Hepatocyte (in vitro differentiated cells): ENCODE measurements at regions not wholly inside any gene's neighbourhood (a gene's known extent, or its start where the extent isn't known, plus 50 kb on each side); places are given as distances from the start of the nearest gene placed in this dataset.

Source experiments
- DNase-seq: peaks from one replicate; pipeline ENCODE4 v3.0.0-alpha.2; 2016; ENCODE audit warnings: low spot score
- H2AFZ ChIP-seq: fragments of 200-600 bp; sonication (generic); 2 replicates; pipeline ENCODE4 v1.6.0; 2016; ENCODE audit warnings: antibody characterized with exemption, mild to moderate bottlenecking
- H3K27ac ChIP-seq: fragments of 200-600 bp; sonication (generic); 2 replicates; pipeline ENCODE4 v1.5.1; 2016; ENCODE audit warnings: mild to moderate bottlenecking
- H3K27me3 ChIP-seq: fragments of 200-600 bp; sonication (generic); 2 replicates; pipeline ENCODE4 v1.6.1; 2016
- H3K36me3 ChIP-seq: fragments of 200-600 bp; sonication (generic); replicated peaks from 2 replicates; pipeline ENCODE4 v1.5.1; 2016; ENCODE audit warnings: low read depth; ENCODE audit not compliant: insufficient read depth
- H3K4me1 ChIP-seq: fragments of 200-600 bp; sonication (generic); 2 replicates; pipeline ENCODE4 v1.5.1; 2016; ENCODE audit warnings: mild to moderate bottlenecking, moderate library complexity; ENCODE audit not compliant: insufficient read depth
- H3K4me2 ChIP-seq: fragments of 200-600 bp; sonication (generic); 2 replicates; pipeline ENCODE4 v1.6.0; 2016
- H3K4me3 ChIP-seq: fragments of 200-600 bp; sonication (generic); 2 replicates; pipeline ENCODE4 v1.5.1; 2016; ENCODE audit warnings: mild to moderate bottlenecking
- H3K79me2 ChIP-seq: fragments of 200-600 bp; sonication (generic); 2 replicates; pipeline ENCODE4 v1.6.0; 2017; ENCODE audit warnings: mild to moderate bottlenecking
- H3K9me2 ChIP-seq: fragments of 200-600 bp; sonication (generic); replicated peaks from 2 replicates; pipeline ENCODE4 v1.6.0; 2017; ENCODE audit warnings: mild to moderate bottlenecking; ENCODE audit not compliant: insufficient read depth
- H3K9me3 ChIP-seq: fragments of 200-600 bp; sonication (generic); 2 replicates; pipeline ENCODE4 v1.5.1; 2016; ENCODE audit warnings: low read depth, mild to moderate bottlenecking
- H4K20me1 ChIP-seq: fragments of 200-600 bp; sonication (generic); 2 replicates; pipeline ENCODE4 v1.6.0; 2016; ENCODE audit warnings: mild to moderate bottlenecking; ENCODE audit not compliant: insufficient read depth, poor library complexity, severe bottlenecking
- EZH2 ChIP-seq: fragments of 200-600 bp; sonication (generic); IDR thresholded peaks from 2 replicates; pipeline ENCODE4 v1.6.1; 2016; ENCODE audit warnings: antibody characterized with exemption, mild to moderate bottlenecking, borderline replicate concordance
- EZH2phosphoT487 ChIP-seq: fragments of 200-600 bp; sonication (generic); IDR thresholded peaks from one replicate; pipeline ENCODE4 v1.6.1; 2018; ENCODE audit warnings: antibody characterized with exemption, mild to moderate bottlenecking, low read depth, moderate library complexity; ENCODE audit not compliant: unreplicated experiment, severe bottlenecking
- WGBS: methylation state at CpG from one replicate; pipeline ENCODE4 v1.1.6; 2016; ENCODE audit warnings: low lambda C conversion rate; ENCODE audit errors: missing lambda C conversion rate; 5-methylcytosine and 5-hydroxymethylcytosine counted together
- TF ChIP-seq, protein P1 (sequence below): fragments of 200-600 bp; sonication (generic); IDR thresholded peaks from 2 replicates; pipeline ENCODE4 v1.5.1; 2016; ENCODE audit warnings: antibody characterized with exemption, mild to moderate bottlenecking; ENCODE audit not compliant: poor library complexity

DNA sequence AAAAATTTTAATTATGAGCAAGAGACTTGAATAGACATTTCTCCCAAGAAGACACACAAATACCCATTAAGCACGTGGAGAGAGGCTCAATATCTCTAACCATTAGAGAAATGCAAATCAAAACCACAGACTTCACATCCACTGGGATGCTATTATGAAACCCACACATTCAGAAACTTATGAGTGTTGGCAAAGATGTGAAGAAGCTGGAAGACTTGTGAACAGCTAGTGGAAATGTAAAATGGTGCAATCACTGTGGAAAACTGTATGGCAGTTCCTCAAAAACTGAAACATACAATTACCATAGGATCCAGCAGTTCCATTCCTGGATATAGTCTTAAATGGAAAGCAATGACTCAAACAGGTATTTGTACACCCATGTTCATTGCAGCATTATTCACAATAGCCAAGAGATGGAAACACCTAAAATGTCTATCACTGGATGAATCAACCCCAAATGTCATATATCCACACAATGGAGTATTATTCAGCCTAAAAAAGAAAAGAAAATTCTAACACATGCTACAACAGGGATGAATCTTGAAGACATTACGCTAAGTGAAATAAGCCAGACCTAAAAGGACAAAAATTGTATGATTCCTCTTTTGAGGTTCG lies 53.5 kb upstream of the FRMD4A start:
- Histone ChIP-seq H3K27ac (no peak overlapping the region), H3K9me3 (no peaks in the 10 kb centered on the region), H3K4me2 (no peak overlapping the region), H3K9me2 (no peaks in the 10 kb centered on the region), H3K79me2 (no peaks in the 10 kb centered on the region), H4K20me1 (no peaks in the 10 kb centered on the region), H3K4me1 (no peaks in the 10 kb centered on the region), H3K36me3 (no peaks in the 10 kb centered on the region), H3K4me3 (no peak overlapping the region), H2AFZ (no peak overlapping the region), H3K27me3 (no peaks in the 10 kb centered on the region)
- DNase-seq: no peak
- TF ChIP-seq EZH2phosphoT487 (no peak), EZH2 (no peak)
- TF ChIP-seq, protein P1, sequence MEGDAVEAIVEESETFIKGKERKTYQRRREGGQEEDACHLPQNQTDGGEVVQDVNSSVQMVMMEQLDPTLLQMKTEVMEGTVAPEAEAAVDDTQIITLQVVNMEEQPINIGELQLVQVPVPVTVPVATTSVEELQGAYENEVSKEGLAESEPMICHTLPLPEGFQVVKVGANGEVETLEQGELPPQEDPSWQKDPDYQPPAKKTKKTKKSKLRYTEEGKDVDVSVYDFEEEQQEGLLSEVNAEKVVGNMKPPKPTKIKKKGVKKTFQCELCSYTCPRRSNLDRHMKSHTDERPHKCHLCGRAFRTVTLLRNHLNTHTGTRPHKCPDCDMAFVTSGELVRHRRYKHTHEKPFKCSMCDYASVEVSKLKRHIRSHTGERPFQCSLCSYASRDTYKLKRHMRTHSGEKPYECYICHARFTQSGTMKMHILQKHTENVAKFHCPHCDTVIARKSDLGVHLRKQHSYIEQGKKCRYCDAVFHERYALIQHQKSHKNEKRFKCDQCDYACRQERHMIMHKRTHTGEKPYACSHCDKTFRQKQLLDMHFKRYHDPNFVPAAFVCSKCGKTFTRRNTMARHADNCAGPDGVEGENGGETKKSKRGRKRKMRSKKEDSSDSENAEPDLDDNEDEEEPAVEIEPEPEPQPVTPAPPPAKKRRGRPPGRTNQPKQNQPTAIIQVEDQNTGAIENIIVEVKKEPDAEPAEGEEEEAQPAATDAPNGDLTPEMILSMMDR: no peak
- 89% methylated on average over 3 of the region's 3 CpGs for WGBS

DNA sequence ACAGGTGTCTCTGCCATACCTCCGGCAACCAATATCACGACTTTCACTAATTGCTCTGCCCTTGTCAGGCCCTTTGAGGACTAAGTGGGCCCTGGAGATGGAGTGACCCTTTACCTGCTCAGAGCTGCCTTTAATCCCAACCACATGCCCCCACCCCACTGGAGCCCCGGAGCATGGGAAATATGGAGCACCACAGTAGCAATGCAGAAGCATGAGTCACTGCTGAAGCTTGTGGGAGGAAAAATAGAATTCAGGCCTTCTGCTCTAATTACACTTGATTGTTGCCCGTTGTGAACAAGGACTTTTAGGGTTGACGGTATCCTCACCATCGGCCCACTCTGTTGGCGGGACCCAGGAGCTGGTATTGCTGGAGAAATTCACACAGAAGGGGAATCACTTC lies 52.5 kb upstream of the FRMD4A start:
- H3K9me3 ChIP-seq: no peaks in the 10 kb centered on the region
- no peaks in the 10 kb centered on the region for H3K9me2 ChIP-seq
- H4K20me1 ChIP-seq: no peaks in the 10 kb centered on the region
- TF ChIP-seq EZH2phosphoT487: no peak
- TF ChIP-seq, protein P1: no peak
- no peak for TF ChIP-seq EZH2
- DNase-seq: no peak
- no peak overlapping the region for H3K4me2 ChIP-seq
- H3K27ac ChIP-seq: no peak overlapping the region
- no peaks in the 10 kb centered on the region for H3K79me2 ChIP-seq
- no peaks in the 10 kb centered on the region for H3K27me3 ChIP-seq
- no peaks in the 10 kb centered on the region for H3K4me1 ChIP-seq
- no peak overlapping the region for H2AFZ ChIP-seq
- WGBS: 83% methylated on average over 7 of the region's 7 CpGs
- no peaks in the 10 kb centered on the region for H3K36me3 ChIP-seq
- no peak overlapping the region for H3K4me3 ChIP-seq

DNA sequence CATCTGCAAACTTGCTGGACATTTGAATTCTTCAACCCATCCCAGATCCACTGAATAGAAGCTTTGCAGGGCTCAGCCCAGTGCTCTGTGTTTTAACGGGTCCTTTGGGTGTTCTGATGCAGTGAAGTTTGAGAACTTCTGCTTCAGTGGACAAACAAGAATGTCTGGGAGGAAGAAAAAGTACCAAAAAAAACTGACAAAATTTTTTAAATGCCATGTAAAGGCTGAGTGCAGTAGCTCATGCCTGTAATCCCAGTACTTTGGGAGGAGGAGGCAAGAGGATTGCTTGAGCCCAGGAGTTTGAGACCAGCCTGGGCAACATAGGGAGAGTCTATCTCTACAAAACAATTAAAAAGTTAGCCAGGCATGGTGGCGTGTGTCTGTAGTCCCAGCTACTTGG lies 51.8 kb upstream of the FRMD4A start:
- Histone ChIP-seq H3K36me3 (no peaks in the 10 kb centered on the region), H3K4me1 (no peaks in the 10 kb centered on the region), H3K9me2 (no peaks in the 10 kb centered on the region), H3K4me3 (no peak overlapping the region), H3K27me3 (no peaks in the 10 kb centered on the region), H2AFZ (no peak overlapping the region), H3K79me2 (no peaks in the 10 kb centered on the region), H3K27ac (no peak overlapping the region), H3K9me3 (no peaks in the 10 kb centered on the region), H4K20me1 (no peaks in the 10 kb centered on the region), H3K4me2 (no peak overlapping the region)
- no peak for DNase-seq
- WGBS: 61% methylated on average over 2 of the region's 2 CpGs
- TF ChIP-seq EZH2phosphoT487: no peak
- TF ChIP-seq, protein P1: no peak
- no peak for TF ChIP-seq EZH2
